ENCODE measurements at regions not wholly inside any gene's neighbourhood (a gene's known extent, or its start where the extent isn't known, plus 50 kb on each side); places are given as distances from the start of the nearest gene placed in this dataset.

GRCh38 chr1:186571771-186572170 is 108.5 kb downstream of the PTGS2 start:
- Mint-ChIP-seq H3K9me3 (no peaks in the 10 kb centered on the region), H3K4me3 (peak overlapping the region; percentile 4), H3K36me3 (peaks cover 4% of the 10 kb centered on the region), H3K4me1 (peaks cover 13% of the 10 kb centered on the region), H3K27me3 (no peaks in the 10 kb centered on the region), H3K27ac (peak overlapping the region; percentile 54)
- DNase-seq = no peak

GRCh38 chr1:186569856-186570255 is 108.9 kb upstream of the PDC start:
- Mint-ChIP-seq H3K27me3 (no peaks in the 10 kb centered on the region), H3K9me3 (no peaks in the 10 kb centered on the region), H3K27ac (no peak overlapping the region), H3K4me3 (no peak overlapping the region), H3K36me3 (peaks cover 4% of the 10 kb centered on the region), H3K4me1 (peaks cover 14% of the 10 kb centered on the region)
- no peak for DNase-seq

- peaks cover 14% of the 10 kb centered on the region for H3K4me1 Mint-ChIP-seq
- DNase-seq = no peak
- H3K9me3 Mint-ChIP-seq = no peaks in the 10 kb centered on the region
- no peak overlapping the region for H3K4me3 Mint-ChIP-seq
- H3K27ac Mint-ChIP-seq = no peak overlapping the region
- peaks cover 4% of the 10 kb centered on the region for H3K36me3 Mint-ChIP-seq
- no peaks in the 10 kb centered on the region for H3K27me3 Mint-ChIP-seq
Observed at GRCh38 chr1:186568221-186568620, 107.3 kb upstream of the PDC start.

GRCh38 chr1:186566140-186566855 is 105.4 kb upstream of the PDC start:
- H3K4me1 Mint-ChIP-seq = peaks cover 1% of the 10 kb centered on the region
- H3K36me3 Mint-ChIP-seq = no peaks in the 10 kb centered on the region
- H3K27ac Mint-ChIP-seq = no peak overlapping the region
- DNase-seq = no peak
- no peak overlapping the region for H3K4me3 Mint-ChIP-seq
- no peaks in the 10 kb centered on the region for H3K9me3 Mint-ChIP-seq
- no peaks in the 10 kb centered on the region for H3K27me3 Mint-ChIP-seq

- DNase-seq = no peak
- Mint-ChIP-seq H3K36me3 (no peaks in the 10 kb centered on the region), H3K4me1 (peaks cover 1% of the 10 kb centered on the region), H3K27me3 (no peaks in the 10 kb centered on the region), H3K4me3 (no peak overlapping the region), H3K9me3 (no peaks in the 10 kb centered on the region), H3K27ac (no peak overlapping the region)
Observed at GRCh38 chr1:186564582-186564981, 103.7 kb upstream of the PDC start.

GRCh38 chr1:186559601-186560116 is 98.7 kb upstream of the PDC start:
- Mint-ChIP-seq H3K4me3 (no peak overlapping the region), H3K36me3 (no peaks in the 10 kb centered on the region)

GRCh38 chr1:186557147-186557777 is 96.3 kb upstream of the PDC start:
- H3K4me3 Mint-ChIP-seq = no peak overlapping the region
- DNase-seq = no peak
- no peak overlapping the region for H3K27ac Mint-ChIP-seq
- H3K4me1 Mint-ChIP-seq = no peaks in the 10 kb centered on the region
- H3K27me3 Mint-ChIP-seq = no peaks in the 10 kb centered on the region
- H3K9me3 Mint-ChIP-seq = peaks cover 8% of the 10 kb centered on the region
- H3K36me3 Mint-ChIP-seq = no peaks in the 10 kb centered on the region

More at GRCh38 chr1:186559601-186560116, 98.7 kb upstream of the PDC start:
- Mint-ChIP-seq H3K4me1 (no peaks in the 10 kb centered on the region), H3K9me3 (no peaks in the 10 kb centered on the region), H3K27me3 (no peaks in the 10 kb centered on the region), H3K27ac (no peak overlapping the region)
- no peak for DNase-seq

GRCh38 chr1:186550832-186551231 is 89.9 kb upstream of the PDC start:
- no peak overlapping the region for H3K4me3 Mint-ChIP-seq
- peaks cover 4% of the 10 kb centered on the region for H3K27me3 Mint-ChIP-seq

GRCh38 chr1:186541003-186541402 is 80.1 kb upstream of the PDC start:
- Mint-ChIP-seq H3K4me3 (no peak overlapping the region), H3K27me3 (peaks cover 3% of the 10 kb centered on the region), H3K4me1 (no peaks in the 10 kb centered on the region), H3K27ac (no peak overlapping the region), H3K36me3 (peaks cover 3% of the 10 kb centered on the region), H3K9me3 (peaks cover 23% of the 10 kb centered on the region)
- no peak for DNase-seq

More at GRCh38 chr1:186550832-186551231, 89.9 kb upstream of the PDC start:
- peaks cover 40% of the 10 kb centered on the region for H3K9me3 Mint-ChIP-seq
- peaks cover 2% of the 10 kb centered on the region for H3K36me3 Mint-ChIP-seq
- DNase-seq = no peak
- no peak overlapping the region for H3K27ac Mint-ChIP-seq
- H3K4me1 Mint-ChIP-seq = no peaks in the 10 kb centered on the region

- Mint-ChIP-seq H3K4me3 (no peak overlapping the region), H3K36me3 (peaks cover 3% of the 10 kb centered on the region), H3K4me1 (no peaks in the 10 kb centered on the region), H3K27ac (no peak overlapping the region), H3K9me3 (peaks cover 21% of the 10 kb centered on the region), H3K27me3 (no peaks in the 10 kb centered on the region)
- DNase-seq = no peak
Observed at GRCh38 chr1:186540521-186540920, 79.6 kb upstream of the PDC start.

GRCh38 chr1:186536273-186536890 is 75.5 kb upstream of the PDC start:
- H3K27ac Mint-ChIP-seq = no peak overlapping the region
- peaks cover 8% of the 10 kb centered on the region for H3K9me3 Mint-ChIP-seq
- no peaks in the 10 kb centered on the region for H3K27me3 Mint-ChIP-seq
- H3K36me3 Mint-ChIP-seq = no peaks in the 10 kb centered on the region
- no peak for DNase-seq
- no peaks in the 10 kb centered on the region for H3K4me1 Mint-ChIP-seq
- H3K4me3 Mint-ChIP-seq = no peak overlapping the region

GRCh38 chr1:186535388-186536133 is 74.6 kb upstream of the PDC start:
- Mint-ChIP-seq H3K36me3 (peaks cover 1% of the 10 kb centered on the region), H3K9me3 (peaks cover 8% of the 10 kb centered on the region), H3K4me1 (no peaks in the 10 kb centered on the region), H3K4me3 (no peak overlapping the region), H3K27ac (no peak overlapping the region), H3K27me3 (no peaks in the 10 kb centered on the region)
- DNase-seq = no peak

- no peak for DNase-seq
- Mint-ChIP-seq H3K4me3 (no peak overlapping the region), H3K9me3 (no peaks in the 10 kb centered on the region), H3K27ac (no peak overlapping the region), H3K4me1 (no peaks in the 10 kb centered on the region), H3K27me3 (no peaks in the 10 kb centered on the region), H3K36me3 (peaks cover 9% of the 10 kb centered on the region)
Observed at GRCh38 chr1:186534401-186534800, 73.5 kb upstream of the PDC start.

GRCh38 chr1:186532466-186532865 is 71.6 kb upstream of the PDC start:
- Mint-ChIP-seq H3K36me3 (peaks cover 9% of the 10 kb centered on the region), H3K4me3 (no peak overlapping the region), H3K27me3 (no peaks in the 10 kb centered on the region), H3K27ac (no peak overlapping the region), H3K4me1 (no peaks in the 10 kb centered on the region), H3K9me3 (no peaks in the 10 kb centered on the region)
- DNase-seq = no peak

Data from activated naive CD8-positive, alpha-beta T cell treated with anti-CD3 and anti-CD28 coated beads for 36 hours (primary cell).